Mammary epithelial cell (primary cell): ENCODE measurements at regions not wholly inside any gene's neighbourhood (a gene's known extent, or its start where the extent isn't known, plus 50 kb on each side); places are given as distances from the start of the nearest gene placed in this dataset.

Source experiments
- EZH2 ChIP-seq: IDR thresholded peaks from 2 replicates; pipeline ENCODE4 v1.6.1; 2012; ENCODE audit warnings: low read length, inconsistent platforms, borderline replicate concordance
- TF ChIP-seq, protein P1 (sequence below), 2 donors: IDR thresholded peaks in 1 of 2; conservative IDR thresholded peaks in 1 of 2; 2 replicates each; pipeline ENCODE4 v1.5.1; 2011 to 2012; ENCODE audit warnings: inconsistent platforms in 2 of 2, low read length in 2 of 2, mild to moderate bottlenecking in 2 of 2, control low read depth in 1 of 2, low read depth in 1 of 2; ENCODE audit not compliant: insufficient read depth in 1 of 2; ENCODE audit errors: extremely low read depth in 1 of 2

DNA sequence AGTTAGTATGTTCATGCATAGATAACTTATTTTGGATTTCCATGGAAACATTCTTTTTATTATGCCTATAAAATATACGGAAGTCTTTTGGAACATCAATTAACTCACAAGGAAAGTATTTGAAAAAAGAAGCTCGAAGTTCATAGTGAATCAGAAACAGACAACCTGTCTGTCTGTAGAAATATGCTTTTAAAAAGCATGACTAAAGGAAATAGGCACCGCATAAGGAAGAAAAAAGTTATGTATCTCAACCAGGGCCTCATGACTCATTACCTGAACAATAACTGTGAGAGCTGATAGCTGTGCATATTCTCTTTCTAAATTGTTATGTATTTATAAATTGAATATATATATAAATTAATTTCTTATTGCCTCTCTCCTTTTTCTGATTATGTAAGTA, 324.1 kb downstream of the TLL1 start:
- TF ChIP-seq, protein P1, sequence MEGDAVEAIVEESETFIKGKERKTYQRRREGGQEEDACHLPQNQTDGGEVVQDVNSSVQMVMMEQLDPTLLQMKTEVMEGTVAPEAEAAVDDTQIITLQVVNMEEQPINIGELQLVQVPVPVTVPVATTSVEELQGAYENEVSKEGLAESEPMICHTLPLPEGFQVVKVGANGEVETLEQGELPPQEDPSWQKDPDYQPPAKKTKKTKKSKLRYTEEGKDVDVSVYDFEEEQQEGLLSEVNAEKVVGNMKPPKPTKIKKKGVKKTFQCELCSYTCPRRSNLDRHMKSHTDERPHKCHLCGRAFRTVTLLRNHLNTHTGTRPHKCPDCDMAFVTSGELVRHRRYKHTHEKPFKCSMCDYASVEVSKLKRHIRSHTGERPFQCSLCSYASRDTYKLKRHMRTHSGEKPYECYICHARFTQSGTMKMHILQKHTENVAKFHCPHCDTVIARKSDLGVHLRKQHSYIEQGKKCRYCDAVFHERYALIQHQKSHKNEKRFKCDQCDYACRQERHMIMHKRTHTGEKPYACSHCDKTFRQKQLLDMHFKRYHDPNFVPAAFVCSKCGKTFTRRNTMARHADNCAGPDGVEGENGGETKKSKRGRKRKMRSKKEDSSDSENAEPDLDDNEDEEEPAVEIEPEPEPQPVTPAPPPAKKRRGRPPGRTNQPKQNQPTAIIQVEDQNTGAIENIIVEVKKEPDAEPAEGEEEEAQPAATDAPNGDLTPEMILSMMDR (conservative IDR thresholded peaks at IDR 0.05 in 1 of 2, IDR thresholded peaks at IDR 0.05 in 1 of 2; ENCODE audit: extremely low read depth in 1 of 2, insufficient read depth in 1 of 2, low read depth in 1 of 2, low read length in 2 of 2) = no peak
- TF ChIP-seq EZH2 = no peak
